Panc1 (cell line): ENCODE measurements at regions not wholly inside any gene's neighbourhood (a gene's known extent, or its start where the extent isn't known, plus 50 kb on each side); places are given as distances from the start of the nearest gene placed in this dataset.

Experiments
- ATAC-seq: fragments of 200-7000 bp; cut with Tn5 transposase; 2 replicates; pipeline ENCODE4 v1.9.1; 2020; ENCODE audit warnings: mild to moderate bottlenecking, moderate library complexity
- BruUV-seq: library from RNA; stranded (reverse); fragments of 400-500 nt; replicated peaks from 2 replicates; lab custom pipeline; 2021; lab: Mats Ljungman, UMichigan
- CTCF ChIA-PET: fragments of 300-600 bp; sonication (Branson Sonifier 250); formaldehyde crosslinking; loops from one replicate; lab custom pipeline; 2022; ENCODE audit warnings: antibody characterized with exemption; lab: Charles Lee
- POLR2A ChIA-PET: fragments of 300-600 bp; sonication (Branson Sonifier 250); formaldehyde crosslinking; loops from one replicate; lab custom pipeline; 2022; ENCODE audit warnings: antibody characterized with exemption; lab: Charles Lee
- DNase-seq: peaks from one replicate; pipeline ENCODE4 v3.0.0-alpha.2; 2010; ENCODE audit warnings: low read depth, low spot score
- H3K27ac ChIP-seq: 2 replicates; pipeline ENCODE4 v1.5.1; 2011; ENCODE audit warnings: mild to moderate bottlenecking, low read length, inconsistent platforms
- H3K27me3 ChIP-seq: fragments of 200-500 bp; sonication (Bioruptor generic); 2 replicates; pipeline ENCODE4 v1.6.0; 2014; ENCODE audit warnings: low read length, inconsistent platforms; ENCODE audit not compliant: control insufficient read depth, insufficient read depth
- H3K36me3 ChIP-seq: fragments of 200-500 bp; sonication (Bioruptor generic); 2 replicates; pipeline ENCODE4 v1.5.1; 2014; ENCODE audit warnings: inconsistent platforms, mild to moderate bottlenecking, low read length, moderate library complexity; ENCODE audit not compliant: control insufficient read depth, insufficient read depth
- H3K4me1 ChIP-seq: 2 replicates; pipeline ENCODE4 v1.5.1; 2011; ENCODE audit warnings: inconsistent platforms, mild to moderate bottlenecking, low read length, moderate library complexity; ENCODE audit not compliant: control insufficient read depth, insufficient read depth
- H3K4me3 ChIP-seq, 2 experiments: 2 replicates each; pipeline ENCODE4 v1.5.1; 2011 to 2012; ENCODE audit warnings: low read depth in 2 of 2, low read length in 2 of 2, mild to moderate bottlenecking in 2 of 2, inconsistent platforms in 1 of 2, moderate library complexity in 1 of 2
- H3K9me3 ChIP-seq: fragments of 200-500 bp; sonication (Bioruptor generic); 2 replicates; pipeline ENCODE4 v1.5.1; 2014; ENCODE audit warnings: low read depth, mild to moderate bottlenecking, inconsistent platforms, low read length, moderate library complexity; ENCODE audit not compliant: control insufficient read depth, insufficient read depth
- CTCF ChIP-seq: fragments of 450-650 bp; IDR thresholded peaks from 2 replicates; pipeline ENCODE4 v1.5.1; 2017; ENCODE audit warnings: mild to moderate bottlenecking
- POLR2AphosphoS5 ChIP-seq: IDR thresholded peaks from 2 replicates; pipeline ENCODE4 v1.6.1; 2012; ENCODE audit warnings: mild to moderate bottlenecking, low read depth, low read length, moderate library complexity
- REST ChIP-seq, 2 experiments: IDR thresholded peaks; 2 replicates each; pipeline ENCODE4 v1.6.1; 2011 to 2012; ENCODE audit warnings: low read depth in 2 of 2, control low read depth in 1 of 2, low read length in 1 of 2, mild to moderate bottlenecking in 1 of 2, moderate library complexity in 1 of 2; ENCODE audit not compliant: insufficient read depth in 1 of 2
- SIN3A ChIP-seq: IDR thresholded peaks from 2 replicates; pipeline ENCODE4 v1.6.1; 2012; ENCODE audit warnings: low read depth, mild to moderate bottlenecking, low read length, moderate library complexity, borderline replicate concordance; ENCODE audit not compliant: insufficient read depth
- TCF7L2 ChIP-seq: IDR thresholded peaks from 2 replicates; pipeline ENCODE4 v1.6.1; 2011; ENCODE audit warnings: mild to moderate bottlenecking, low read depth, low read length, inconsistent platforms
- in situ Hi-C: cut with HindIII; loops from 2 replicates; pipeline ENCODE4 v1.10.0; 2016; ENCODE audit warnings: low sequenced_read_pairs, low pct_unique_long_range_greater_than_20kb
- intact Hi-C: fragments of 100-400 bp; cut with micrococcal nuclease; formaldehyde crosslinking; loops from one replicate; pipeline ENCODE4 v1.10.0; 2022; ENCODE audit not compliant: unreplicated experiment

- no peaks in the 10 kb centered on the region for H3K4me1 ChIP-seq
- BruUV-seq, result no TSS peak
- ChIA-PET POLR2A (no interaction called here), CTCF (no interaction called here)
- H3K4me3 ChIP-seq, result no peak overlapping the region
- H3K9me3 ChIP-seq, result peaks cover 5% of the 10 kb centered on the region; the same call in 1 of the 2 replicates
- no peaks in the 10 kb centered on the region for H3K27me3 ChIP-seq
- TF ChIP-seq POLR2AphosphoS5, result no peak
- TF ChIP-seq SIN3A, result no peak
- TF ChIP-seq TCF7L2, result no peak
- no peak for TF ChIP-seq CTCF
- TF ChIP-seq REST (IDR thresholded peaks at IDR 0.05; ENCODE audit: insufficient read depth in 1 of 2, low read depth in 2 of 2, low read length in 1 of 2), result no peak
- intact Hi-C loops, result no loop called here
- ATAC-seq (no peak), DNase-seq (no peak)
- in situ Hi-C loops, result no loop called here
- no peaks in the 10 kb centered on the region for H3K36me3 ChIP-seq
- H3K27ac ChIP-seq, result no peak overlapping the region
Measured at GRCh38 chr2:198991431-198991830, 466.3 kb downstream of the SATB2 start.

GRCh38 chr2:198975779-198976178, 482.0 kb downstream of the SATB2 start:
- intact Hi-C loops (no loop called here), in situ Hi-C loops (no loop called here)
- Histone ChIP-seq H3K9me3 (peaks cover 2% of the 10 kb centered on the region), H3K4me1 (no peaks in the 10 kb centered on the region), H3K4me3 (no peak overlapping the region), H3K27me3 (no peaks in the 10 kb centered on the region), H3K36me3 (no peaks in the 10 kb centered on the region), H3K27ac (no peak overlapping the region)
- TF ChIP-seq TCF7L2 (no peak), SIN3A (no peak), CTCF (no peak), POLR2AphosphoS5 (no peak), REST (IDR thresholded peaks at IDR 0.05; ENCODE audit: insufficient read depth in 1 of 2, low read depth in 2 of 2, low read length in 1 of 2) (no peak)
- ChIA-PET CTCF (no interaction called here), POLR2A (no interaction called here)
- DNase-seq (no peak), ATAC-seq (no peak)
- BruUV-seq, result no TSS peak
